Left forelimb (tissue), 1 donor: ENCODE measurements at regions not wholly inside any gene's neighbourhood (a gene's known extent, or its start where the extent isn't known, plus 50 kb on each side); places are given as distances from the start of the nearest gene placed in this dataset.

Experiments
- DNase-seq: peaks from one replicate; pipeline ENCODE4 v3.0.0-alpha.2; 2018; ENCODE audit warnings: low spot score

- no peak for DNase-seq
Observed at GRCh38 chr13:78012046-78012445, 93.4 kb upstream of the EDNRB start.

GRCh38 chr13:78004821-78005220 is 86.2 kb upstream of the EDNRB start:
- DNase-seq = no peak

GRCh38 chr13:77999746-78000145 is 81.1 kb upstream of the EDNRB start:
- DNase-seq = no peak

GRCh38 chr13:77994166-77994565 is 75.5 kb upstream of the EDNRB start:
- DNase-seq = no peak

GRCh38 chr13:77991003-77991402 is 72.4 kb upstream of the EDNRB start:
- DNase-seq = no peak

- DNase-seq = no peak
Observed at GRCh38 chr13:77989281-77989680, 70.7 kb upstream of the EDNRB start.

- DNase-seq = no peak
Observed at GRCh38 chr13:77988355-77988754, 69.7 kb upstream of the EDNRB start.

- no peak for DNase-seq
Observed at GRCh38 chr13:77986713-77987112, 68.1 kb upstream of the EDNRB start.

- DNase-seq = no peak
Observed at GRCh38 chr13:77985866-77986636, 67.4 kb upstream of the EDNRB start.

- DNase-seq = no peak
Observed at GRCh38 chr13:77981281-77981881, 62.8 kb upstream of the EDNRB start.

- DNase-seq = no peak
Observed at GRCh38 chr13:77980592-77980991, 62.0 kb upstream of the EDNRB start.

GRCh38 chr13:77979721-77980385 is 61.2 kb upstream of the EDNRB start:
- no peak for DNase-seq

- no peak for DNase-seq
Observed at GRCh38 chr13:77975358-77976042, 56.9 kb upstream of the EDNRB start.

- no peak for DNase-seq
Observed at GRCh38 chr13:77969299-77969698, 50.7 kb upstream of the EDNRB start.
